Uterus (tissue), 2 donors: ENCODE measurements at regions not wholly inside any gene's neighbourhood (a gene's known extent, or its start where the extent isn't known, plus 50 kb on each side); places are given as distances from the start of the nearest gene placed in this dataset.

ENCODE experiments used
- CTCF ChIP-seq, 4 experiments: fragments of 200-600 bp in 2 of 4; fragments of 450-650 bp in 2 of 4; sonication (generic) in 2 of 4; IDR thresholded peaks; one replicate each; pipeline ENCODE4 v1.5.1; 2016 to 2019; ENCODE audit warnings: antibody characterized with exemption in 4 of 4, mild to moderate bottlenecking in 2 of 4, moderate library complexity in 1 of 4
- POLR2A ChIP-seq, 2 donors: fragments of 450-650 bp; IDR thresholded peaks; one replicate each; pipeline ENCODE4 v1.6.1; 2016; ENCODE audit warnings: antibody characterized with exemption in 2 of 2, mild to moderate bottlenecking in 1 of 2, moderate library complexity in 1 of 2

GRCh38 chr18:41870817-41871216 is 84.2 kb upstream of the PIK3C3 start:
- no peak for TF ChIP-seq CTCF (IDR thresholded peaks at IDR 0.05)
- TF ChIP-seq POLR2A (IDR thresholded peaks at IDR 0.05): no peak
